NB4 (cell line): ENCODE measurements at regions not wholly inside any gene's neighbourhood (a gene's known extent, or its start where the extent isn't known, plus 50 kb on each side); places are given as distances from the start of the nearest gene placed in this dataset.

Experiments used
- DNase-seq: peaks from one replicate; pipeline ENCODE4 v3.0.0; 2010; ENCODE audit warnings: low read depth
- H3K4me3 ChIP-seq: one replicate; pipeline ENCODE4 v1.5.1; 2011; ENCODE audit warnings: mild to moderate bottlenecking, low read depth, low read length, moderate library complexity
- CTCF ChIP-seq: IDR thresholded peaks from one replicate; pipeline ENCODE4 v1.5.1; 2012; ENCODE audit warnings: low read depth, low read length
- MAX ChIP-seq: IDR thresholded peaks from 2 replicates; pipeline ENCODE4 v1.6.1; 2011; ENCODE audit warnings: low read depth, low read length
- MYC ChIP-seq: IDR thresholded peaks from 2 replicates; pipeline ENCODE4 v1.6.1; 2011; ENCODE audit warnings: low read depth, low read length
- POLR2A ChIP-seq: IDR thresholded peaks from 2 replicates; pipeline ENCODE4 v1.6.1; 2011; ENCODE audit warnings: mild to moderate bottlenecking; ENCODE audit not compliant: insufficient read length; ENCODE audit errors: extremely low read depth

- TF ChIP-seq POLR2A, result no peak
- TF ChIP-seq CTCF, result no peak
- no peak for TF ChIP-seq MYC
- no peak for TF ChIP-seq MAX
- no peak for DNase-seq
- no peak overlapping the region for H3K4me3 ChIP-seq
Observed at GRCh38 chr12:90199006-90199405, 490.4 kb upstream of the ATP2B1 start.

- H3K4me3 ChIP-seq, result no peak overlapping the region
- TF ChIP-seq POLR2A, result no peak
- no peak for TF ChIP-seq CTCF
- no peak for TF ChIP-seq MAX
- no peak for TF ChIP-seq MYC
- no peak for DNase-seq
Observed at GRCh38 chr12:90193500-90193899, 484.9 kb upstream of the ATP2B1 start.

- H3K4me3 ChIP-seq, result no peak overlapping the region
- TF ChIP-seq MAX (no peak), POLR2A (no peak), CTCF (no peak), MYC (no peak)
- no peak for DNase-seq
Observed at GRCh38 chr12:90188857-90189256, 480.2 kb upstream of the ATP2B1 start.

- DNase-seq, result no peak
- no peak overlapping the region for H3K4me3 ChIP-seq
- no peak for TF ChIP-seq POLR2A
- no peak for TF ChIP-seq MYC
- TF ChIP-seq MAX, result no peak
- TF ChIP-seq CTCF, result no peak
Observed at GRCh38 chr12:90183201-90183600, 474.6 kb upstream of the ATP2B1 start.

GRCh38 chr12:90181216-90181615 is 472.6 kb upstream of the ATP2B1 start:
- H3K4me3 ChIP-seq, result no peak overlapping the region
- DNase-seq, result no peak
- no peak for TF ChIP-seq MYC
- no peak for TF ChIP-seq MAX
- no peak for TF ChIP-seq CTCF
- TF ChIP-seq POLR2A, result no peak

- TF ChIP-seq MAX, result no peak
- no peak for TF ChIP-seq MYC
- TF ChIP-seq CTCF, result no peak
- TF ChIP-seq POLR2A, result no peak
- H3K4me3 ChIP-seq, result no peak overlapping the region
Observed at GRCh38 chr12:90174956-90175355, 466.3 kb upstream of the ATP2B1 start.

More at GRCh38 chr12:90174956-90175355, 466.3 kb upstream of the ATP2B1 start:
- no peak for DNase-seq
